ENCODE measurements at regions not wholly inside any gene's neighbourhood (a gene's known extent, or its start where the extent isn't known, plus 50 kb on each side); places are given as distances from the start of the nearest gene placed in this dataset.

DNA sequence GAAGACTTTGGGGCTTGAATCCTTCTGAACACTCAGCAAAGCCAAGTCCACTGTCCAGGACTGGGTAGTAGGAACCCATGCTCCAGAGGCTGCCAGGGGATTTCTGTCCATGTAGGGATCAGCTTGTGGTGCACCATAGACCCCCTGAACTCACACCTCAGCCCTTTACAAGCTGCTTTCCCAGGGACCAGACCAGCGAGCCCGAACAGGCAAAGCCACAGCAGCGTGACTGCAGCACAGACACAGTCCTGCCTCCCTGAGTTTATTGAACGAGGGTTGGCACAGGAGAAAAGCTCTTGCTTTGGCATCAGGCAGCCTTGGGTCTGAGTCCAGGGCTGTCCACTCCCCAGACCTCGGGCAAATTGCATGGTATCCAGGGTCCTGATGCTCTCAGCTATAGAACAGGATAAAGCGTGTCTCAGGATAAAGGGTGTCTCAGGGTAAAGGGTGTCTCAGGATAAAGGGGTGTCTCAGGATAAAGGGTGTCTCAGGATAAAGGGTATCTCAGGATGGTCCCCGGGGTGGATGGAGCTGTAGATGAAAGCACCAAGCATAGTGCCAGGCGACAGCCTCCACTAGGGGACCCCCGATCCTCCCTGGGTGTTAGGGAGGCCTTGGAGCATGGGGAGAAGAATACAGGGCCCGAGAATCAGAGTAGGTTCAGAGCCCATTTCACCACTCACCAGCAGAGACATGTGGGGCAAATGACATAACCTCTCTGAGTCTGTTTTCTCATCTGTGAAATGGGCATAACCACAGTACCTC lies 648.8 kb downstream of the NPHP4 start:
- TF ChIP-seq CTCF (IDR thresholded peaks at IDR 0.05; ENCODE audit: low read depth, low read length): no peak
- DNase-seq (ENCODE audit: extremely low read depth, low read depth): no peak

GRCh38 chr1:5342830-5343229 lies 649.4 kb downstream of the NPHP4 start:
- DNase-seq (ENCODE audit: extremely low read depth, low read depth): no peak
- no peak for TF ChIP-seq CTCF (IDR thresholded peaks at IDR 0.05; ENCODE audit: low read depth, low read length)

DNA sequence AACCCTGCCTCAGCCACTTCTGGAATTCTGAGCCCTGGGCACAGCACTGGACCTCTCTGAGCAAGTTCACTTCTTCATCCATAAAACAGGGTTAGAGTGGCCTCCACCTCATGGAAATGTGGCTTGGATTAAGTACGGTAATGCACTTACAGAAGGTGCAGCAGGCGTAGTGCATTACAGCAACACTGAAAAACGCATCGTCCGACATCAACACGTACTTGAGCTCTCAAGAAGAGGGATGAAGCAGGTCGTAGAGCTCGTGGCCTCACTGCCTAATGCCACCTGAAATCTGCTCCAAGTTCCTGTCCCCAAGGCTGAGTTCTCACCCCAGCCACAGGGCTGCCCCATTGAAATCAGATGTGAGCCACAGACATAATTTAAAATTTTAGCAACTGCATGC lies 650.1 kb downstream of the NPHP4 start:
- no peak for TF ChIP-seq CTCF (IDR thresholded peaks at IDR 0.05; ENCODE audit: low read depth, low read length)
- DNase-seq (ENCODE audit: extremely low read depth, low read depth): no peak

DNA sequence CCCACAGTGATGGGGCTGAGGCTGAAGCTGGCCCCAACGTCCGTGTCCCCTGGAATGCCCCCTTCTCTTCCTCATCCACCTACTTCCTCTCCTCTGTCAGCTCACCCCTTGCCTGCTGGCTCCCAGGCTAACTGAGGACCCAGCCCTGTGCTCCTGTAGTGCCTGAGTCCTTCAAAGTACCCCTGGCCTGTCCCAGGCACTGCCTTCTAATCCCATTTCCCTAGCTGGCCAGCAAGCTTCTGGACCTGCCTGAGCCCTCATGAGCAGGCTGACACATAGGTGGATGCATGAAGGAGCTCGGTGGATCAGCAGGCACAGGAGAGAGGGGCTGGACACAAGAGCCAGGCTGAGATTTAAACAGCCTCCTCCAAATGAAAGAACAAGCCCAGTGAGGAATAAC lies 650.8 kb downstream of the NPHP4 start:
- no peak for TF ChIP-seq CTCF (IDR thresholded peaks at IDR 0.05; ENCODE audit: low read depth, low read length)
- DNase-seq (ENCODE audit: extremely low read depth, low read depth): no peak

- DNase-seq (ENCODE audit: extremely low read depth, low read depth): no peak
- TF ChIP-seq CTCF (IDR thresholded peaks at IDR 0.05; ENCODE audit: low read depth, low read length): no peak
Observed at GRCh38 chr1:5340560-5341130, 651.6 kb downstream of the NPHP4 start.

GRCh38 chr1:5338466-5338865 lies 653.8 kb downstream of the NPHP4 start:
- TF ChIP-seq CTCF (IDR thresholded peaks at IDR 0.05; ENCODE audit: low read depth, low read length): no peak
- DNase-seq (ENCODE audit: extremely low read depth, low read depth): no peak

DNA sequence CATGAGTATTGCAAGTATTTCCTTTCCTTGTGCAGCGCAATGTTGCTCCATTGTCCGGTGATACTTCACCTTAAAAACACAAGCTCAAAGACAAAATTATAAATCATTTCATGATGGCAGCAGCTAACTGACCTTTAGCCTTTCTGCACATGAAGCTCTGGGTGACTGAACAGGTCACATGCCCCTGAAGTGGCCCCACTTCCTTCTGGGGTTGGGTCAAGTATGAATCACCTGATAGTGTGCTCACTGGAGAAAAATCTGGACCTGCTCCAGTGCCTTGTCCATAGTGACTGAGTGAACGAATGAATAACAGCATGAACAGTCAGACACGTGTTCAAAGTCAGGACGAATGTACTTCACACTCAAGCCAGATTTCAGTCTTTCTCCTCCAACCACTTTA lies 658.9 kb downstream of the NPHP4 start:
- no peak for TF ChIP-seq CTCF (IDR thresholded peaks at IDR 0.05; ENCODE audit: low read depth, low read length)

More for the DNA sequence above, 658.9 kb downstream of the NPHP4 start:
- no peak for DNase-seq (ENCODE audit: extremely low read depth, low read depth)

Measured in AG09319 (cell line).